Fibroblast of lung (primary cell): ENCODE measurements at regions not wholly inside any gene's neighbourhood (a gene's known extent, or its start where the extent isn't known, plus 50 kb on each side); places are given as distances from the start of the nearest gene placed in this dataset.

Source experiments
- DNase-seq, 2 donors: peaks; one replicate each; pipeline versions ENCODE4 v3.0.0 to v3.0.0-alpha.2; 2010; ENCODE audit warnings: low read depth in 2 of 2
- H2AFZ ChIP-seq: 2 replicates; pipeline ENCODE4 v1.5.1; 2012; ENCODE audit warnings: low read length, control low read depth, inconsistent platforms
- H3K27ac ChIP-seq: 2 replicates; pipeline ENCODE4 v1.5.1; 2011; ENCODE audit warnings: low read length, control low read depth; ENCODE audit not compliant: insufficient read depth
- H3K27me3 ChIP-seq: 2 replicates; pipeline ENCODE4 v1.5.1; 2011; ENCODE audit warnings: mild to moderate bottlenecking, low read length; ENCODE audit not compliant: control insufficient read depth, insufficient read depth
- H3K36me3 ChIP-seq: 2 replicates; pipeline ENCODE4 v1.5.1; 2011; ENCODE audit warnings: low read length; ENCODE audit not compliant: control insufficient read depth, insufficient read depth
- H3K4me1 ChIP-seq: 2 replicates; pipeline ENCODE4 v1.5.1; 2011; ENCODE audit warnings: low read length; ENCODE audit not compliant: control insufficient read depth, insufficient read depth; ENCODE audit errors: extremely low read depth
- H3K4me2 ChIP-seq: 2 replicates; pipeline ENCODE4 v1.5.1; 2011; ENCODE audit warnings: low read length, control low read depth; ENCODE audit not compliant: insufficient read depth; ENCODE audit errors: extremely low read depth
- H3K4me3 ChIP-seq, 4 experiments: fragments of 200-600 bp in 1 of 4; sonication (generic) in 1 of 4; replicated peaks in 1 of 4; 2 replicates each; pipeline ENCODE4 v1.5.1; 2011 to 2016; ENCODE audit warnings: low read length in 4 of 4, low read depth in 3 of 4, mild to moderate bottlenecking in 3 of 4, control low read depth in 2 of 4, inconsistent platforms in 1 of 4, mixed read lengths in 1 of 4; ENCODE audit not compliant: insufficient read depth in 1 of 4; ENCODE audit errors: control extremely low read depth in 1 of 4
- H3K79me2 ChIP-seq: 2 replicates; pipeline ENCODE4 v1.5.1; 2012; ENCODE audit warnings: mild to moderate bottlenecking, low read length, inconsistent platforms; ENCODE audit not compliant: control insufficient read depth, insufficient read depth
- H3K9ac ChIP-seq: 2 replicates; pipeline ENCODE4 v1.5.1; 2011; ENCODE audit warnings: mild to moderate bottlenecking, low read length, control low read depth; ENCODE audit not compliant: insufficient read depth
- H3K9me3 ChIP-seq: 2 replicates; pipeline ENCODE4 v1.5.1; 2012; ENCODE audit warnings: low read depth, low read length; ENCODE audit not compliant: control insufficient read depth, insufficient read depth
- H4K20me1 ChIP-seq: 2 replicates; pipeline ENCODE4 v1.5.1; 2011; ENCODE audit warnings: low read length; ENCODE audit not compliant: control insufficient read depth, insufficient read depth; ENCODE audit errors: extremely low read depth
- EZH2 ChIP-seq: IDR thresholded peaks from 2 replicates; pipeline ENCODE4 v1.5.1; 2012; ENCODE audit warnings: low read length, control low read depth, mild to moderate bottlenecking; ENCODE audit errors: missing control alignments
- TF ChIP-seq, protein P1 (sequence below), 2 donors: IDR thresholded peaks in 1 of 2; conservative IDR thresholded peaks in 1 of 2; 1 replicate in 1 of 2; 2 replicates in 1 of 2; pipeline ENCODE4 v1.5.1; 2011 to 2012; ENCODE audit warnings: low read length in 2 of 2, control low read depth in 1 of 2, inconsistent platforms in 1 of 2, low read depth in 1 of 2, mild to moderate bottlenecking in 1 of 2

DNA sequence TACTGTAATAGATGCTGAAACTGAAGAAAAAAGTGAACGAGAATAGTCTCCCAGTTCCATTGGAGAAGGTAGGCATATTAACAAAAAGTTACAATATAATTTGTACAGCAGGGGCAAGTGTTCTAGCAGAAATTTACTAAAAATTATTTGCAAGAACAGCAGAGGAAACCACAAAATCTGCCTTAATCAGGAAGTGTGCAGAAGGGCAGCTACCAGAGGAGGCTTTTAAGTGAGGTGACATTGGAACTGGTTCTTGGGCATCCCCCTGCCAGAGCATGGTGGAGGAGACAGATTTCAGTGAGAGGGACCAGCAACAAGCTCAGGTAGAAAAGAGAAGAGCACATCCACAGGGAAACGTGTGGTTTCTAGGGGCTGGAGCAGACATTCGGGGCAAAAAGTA, 279.3 kb upstream of the CAMK1G start:
- DNase-seq = no peak
- H3K4me2 ChIP-seq = no peak overlapping the region
- no peaks in the 10 kb centered on the region for H3K79me2 ChIP-seq
- H3K9ac ChIP-seq = no peak overlapping the region
- TF ChIP-seq EZH2 = no peak
- TF ChIP-seq, protein P1, sequence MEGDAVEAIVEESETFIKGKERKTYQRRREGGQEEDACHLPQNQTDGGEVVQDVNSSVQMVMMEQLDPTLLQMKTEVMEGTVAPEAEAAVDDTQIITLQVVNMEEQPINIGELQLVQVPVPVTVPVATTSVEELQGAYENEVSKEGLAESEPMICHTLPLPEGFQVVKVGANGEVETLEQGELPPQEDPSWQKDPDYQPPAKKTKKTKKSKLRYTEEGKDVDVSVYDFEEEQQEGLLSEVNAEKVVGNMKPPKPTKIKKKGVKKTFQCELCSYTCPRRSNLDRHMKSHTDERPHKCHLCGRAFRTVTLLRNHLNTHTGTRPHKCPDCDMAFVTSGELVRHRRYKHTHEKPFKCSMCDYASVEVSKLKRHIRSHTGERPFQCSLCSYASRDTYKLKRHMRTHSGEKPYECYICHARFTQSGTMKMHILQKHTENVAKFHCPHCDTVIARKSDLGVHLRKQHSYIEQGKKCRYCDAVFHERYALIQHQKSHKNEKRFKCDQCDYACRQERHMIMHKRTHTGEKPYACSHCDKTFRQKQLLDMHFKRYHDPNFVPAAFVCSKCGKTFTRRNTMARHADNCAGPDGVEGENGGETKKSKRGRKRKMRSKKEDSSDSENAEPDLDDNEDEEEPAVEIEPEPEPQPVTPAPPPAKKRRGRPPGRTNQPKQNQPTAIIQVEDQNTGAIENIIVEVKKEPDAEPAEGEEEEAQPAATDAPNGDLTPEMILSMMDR (conservative IDR thresholded peaks at IDR 0.05 in 1 of 2, IDR thresholded peaks at IDR 0.05 in 1 of 2; ENCODE audit: low read depth in 1 of 2, low read length in 2 of 2) = no peak
- H3K4me3 ChIP-seq = no peak overlapping the region
- no peaks in the 10 kb centered on the region for H3K9me3 ChIP-seq
- H3K27ac ChIP-seq = no peak overlapping the region
- no peak overlapping the region for H2AFZ ChIP-seq
- H3K4me1 ChIP-seq = no peaks in the 10 kb centered on the region
- no peaks in the 10 kb centered on the region for H4K20me1 ChIP-seq
- H3K36me3 ChIP-seq = no peaks in the 10 kb centered on the region
- no peaks in the 10 kb centered on the region for H3K27me3 ChIP-seq

DNA sequence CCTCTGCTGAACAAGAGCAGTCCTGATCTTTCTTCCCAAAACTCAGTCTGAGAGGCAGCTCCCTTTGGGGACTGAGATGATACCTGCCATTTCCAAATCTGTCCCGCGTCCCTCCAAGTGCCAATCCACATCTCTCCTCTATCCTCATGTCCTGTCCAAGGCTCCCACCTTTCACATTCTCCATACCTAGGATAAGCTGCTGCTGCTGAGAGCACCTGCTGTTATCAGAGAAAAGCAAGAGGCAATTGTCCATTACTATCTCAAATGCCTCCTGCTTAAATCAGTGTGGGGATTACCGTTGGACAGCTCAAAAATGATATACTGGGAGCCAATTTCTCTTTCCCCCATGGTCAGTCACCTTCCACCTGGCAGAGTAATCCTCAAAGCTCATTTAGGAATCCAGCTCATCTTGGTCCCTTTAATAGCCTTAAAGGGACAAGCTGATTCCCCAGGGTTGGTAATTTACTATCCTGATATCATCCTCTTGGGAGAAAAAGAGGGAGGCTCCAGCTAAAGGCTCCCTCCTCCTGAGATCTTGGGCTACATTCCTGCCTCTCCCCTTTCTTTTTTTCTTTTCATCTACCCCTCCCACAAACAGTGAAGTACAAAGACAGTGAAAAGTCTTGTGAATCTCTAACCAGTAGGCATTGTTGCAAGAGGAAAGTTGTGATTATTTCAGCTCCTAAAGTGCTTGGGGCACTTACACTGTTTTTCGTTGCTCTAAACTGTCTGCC, 278.1 kb upstream of the CAMK1G start:
- TF ChIP-seq EZH2 = no peak
- TF ChIP-seq, protein P1 (conservative IDR thresholded peaks at IDR 0.05 in 1 of 2, IDR thresholded peaks at IDR 0.05 in 1 of 2; ENCODE audit: low read depth in 1 of 2, low read length in 2 of 2) = no peak
- Histone ChIP-seq H3K79me2 (no peaks in the 10 kb centered on the region), H3K9ac (no peak overlapping the region), H4K20me1 (no peaks in the 10 kb centered on the region), H2AFZ (no peak overlapping the region), H3K9me3 (no peaks in the 10 kb centered on the region), H3K36me3 (no peaks in the 10 kb centered on the region), H3K4me3 (no peak overlapping the region), H3K27ac (no peak overlapping the region), H3K4me2 (no peak overlapping the region), H3K4me1 (no peaks in the 10 kb centered on the region), H3K27me3 (no peaks in the 10 kb centered on the region)
- DNase-seq = no peak

DNA sequence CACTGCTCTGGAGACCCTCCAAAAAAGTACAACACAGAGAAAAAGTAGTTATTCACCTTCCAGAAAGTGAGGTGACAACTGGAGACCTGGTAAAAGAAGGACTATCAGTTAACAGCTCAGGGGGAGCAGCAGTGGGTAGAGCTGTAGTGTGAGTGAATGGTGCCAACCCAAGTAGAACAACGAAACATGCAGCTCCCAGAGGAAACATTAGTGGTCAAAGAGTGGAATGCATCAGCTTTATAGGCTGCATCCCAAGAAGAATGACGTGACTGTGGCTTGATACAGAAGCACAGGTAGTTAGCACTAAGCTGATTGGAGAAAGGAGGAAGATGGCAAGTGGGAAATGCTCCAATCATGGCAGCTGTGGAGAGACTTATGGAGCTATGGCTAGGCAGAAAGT, 275.7 kb upstream of the CAMK1G start:
- H3K27me3 ChIP-seq = no peaks in the 10 kb centered on the region
- no peak overlapping the region for H2AFZ ChIP-seq
- H3K36me3 ChIP-seq = no peaks in the 10 kb centered on the region
- H3K79me2 ChIP-seq = no peaks in the 10 kb centered on the region
- no peaks in the 10 kb centered on the region for H3K9me3 ChIP-seq
- H3K27ac ChIP-seq = no peak overlapping the region
- TF ChIP-seq, protein P1 (conservative IDR thresholded peaks at IDR 0.05 in 1 of 2, IDR thresholded peaks at IDR 0.05 in 1 of 2; ENCODE audit: low read depth in 1 of 2, low read length in 2 of 2) = no peak
- TF ChIP-seq EZH2 = no peak
- H4K20me1 ChIP-seq = no peaks in the 10 kb centered on the region
- DNase-seq = no peak
- no peak overlapping the region for H3K4me3 ChIP-seq
- no peak overlapping the region for H3K4me2 ChIP-seq
- H3K9ac ChIP-seq = no peak overlapping the region
- H3K4me1 ChIP-seq = no peaks in the 10 kb centered on the region
